GM12865 (cell line): ENCODE measurements at regions not wholly inside any gene's neighbourhood (a gene's known extent, or its start where the extent isn't known, plus 50 kb on each side); places are given as distances from the start of the nearest gene placed in this dataset.
"Not testable (repeated sequence)": the region's sequence is repeated elsewhere in the genome, so short reads cannot be mapped to it uniquely, and the experiment has no call there.

Source experiments
- DNase-seq: peaks from one replicate; pipeline ENCODE4 v3.0.0; 2010; ENCODE audit warnings: low read depth
- H3K4me3 ChIP-seq: 2 replicates; pipeline ENCODE4 v1.5.1; 2011; ENCODE audit warnings: mild to moderate bottlenecking, low read depth, low read length, control low read depth
- TF ChIP-seq, protein P1 (sequence below): IDR thresholded peaks from 2 replicates; pipeline ENCODE4 v1.5.1; 2011; ENCODE audit warnings: low read length, control low read depth, low read depth, inconsistent platforms; ENCODE audit not compliant: insufficient read depth; ENCODE audit errors: missing control alignments

GRCh38 chr16:8137606-8138005 is 452.7 kb downstream of the TMEM114 start:
- no peak overlapping the region for H3K4me3 ChIP-seq
- TF ChIP-seq, protein P1, sequence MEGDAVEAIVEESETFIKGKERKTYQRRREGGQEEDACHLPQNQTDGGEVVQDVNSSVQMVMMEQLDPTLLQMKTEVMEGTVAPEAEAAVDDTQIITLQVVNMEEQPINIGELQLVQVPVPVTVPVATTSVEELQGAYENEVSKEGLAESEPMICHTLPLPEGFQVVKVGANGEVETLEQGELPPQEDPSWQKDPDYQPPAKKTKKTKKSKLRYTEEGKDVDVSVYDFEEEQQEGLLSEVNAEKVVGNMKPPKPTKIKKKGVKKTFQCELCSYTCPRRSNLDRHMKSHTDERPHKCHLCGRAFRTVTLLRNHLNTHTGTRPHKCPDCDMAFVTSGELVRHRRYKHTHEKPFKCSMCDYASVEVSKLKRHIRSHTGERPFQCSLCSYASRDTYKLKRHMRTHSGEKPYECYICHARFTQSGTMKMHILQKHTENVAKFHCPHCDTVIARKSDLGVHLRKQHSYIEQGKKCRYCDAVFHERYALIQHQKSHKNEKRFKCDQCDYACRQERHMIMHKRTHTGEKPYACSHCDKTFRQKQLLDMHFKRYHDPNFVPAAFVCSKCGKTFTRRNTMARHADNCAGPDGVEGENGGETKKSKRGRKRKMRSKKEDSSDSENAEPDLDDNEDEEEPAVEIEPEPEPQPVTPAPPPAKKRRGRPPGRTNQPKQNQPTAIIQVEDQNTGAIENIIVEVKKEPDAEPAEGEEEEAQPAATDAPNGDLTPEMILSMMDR = no peak
- no peak for DNase-seq

GRCh38 chr16:8130197-8130596 is 460.1 kb downstream of the TMEM114 start:
- TF ChIP-seq, protein P1 = no peak
- no peak for DNase-seq
- H3K4me3 ChIP-seq = no peak overlapping the region

DNA sequence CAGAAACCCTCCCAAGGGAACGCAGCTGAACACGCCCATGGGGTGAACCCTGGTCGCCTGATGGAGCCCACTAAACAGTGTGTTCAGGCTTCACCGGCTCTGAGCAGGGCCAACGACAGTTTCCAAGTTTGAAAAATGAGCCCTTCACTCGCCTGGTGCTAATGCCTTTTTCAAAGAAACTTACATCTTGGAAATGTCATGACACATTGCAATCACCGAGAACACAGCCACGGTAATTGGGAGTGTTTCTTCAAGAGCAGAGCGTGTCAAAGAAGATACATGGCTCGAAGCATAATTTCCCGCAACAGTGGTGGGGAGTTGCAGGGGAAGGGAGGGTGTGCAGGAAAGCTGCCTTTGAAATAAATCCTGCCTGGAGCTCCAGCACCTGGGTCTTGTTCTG is 463.2 kb downstream of the TMEM114 start:
- DNase-seq = no peak
- H3K4me3 ChIP-seq = no peak overlapping the region
- TF ChIP-seq, protein P1 = no peak

- H3K4me3 ChIP-seq = no peak overlapping the region
- TF ChIP-seq, protein P1 = no peak
- DNase-seq = no peak
These were observed 464.0 kb downstream of the TMEM114 start for GRCh38 chr16:8126313-8126712.

GRCh38 chr16:8120001-8120400 is 470.3 kb downstream of the TMEM114 start:
- H3K4me3 ChIP-seq = no peak overlapping the region
- no peak for DNase-seq
- TF ChIP-seq, protein P1 = no peak

- H3K4me3 ChIP-seq = no peak overlapping the region
- no peak for DNase-seq
- TF ChIP-seq, protein P1 = no peak
These were observed 474.5 kb downstream of the TMEM114 start for GRCh38 chr16:8115814-8116213.

DNA sequence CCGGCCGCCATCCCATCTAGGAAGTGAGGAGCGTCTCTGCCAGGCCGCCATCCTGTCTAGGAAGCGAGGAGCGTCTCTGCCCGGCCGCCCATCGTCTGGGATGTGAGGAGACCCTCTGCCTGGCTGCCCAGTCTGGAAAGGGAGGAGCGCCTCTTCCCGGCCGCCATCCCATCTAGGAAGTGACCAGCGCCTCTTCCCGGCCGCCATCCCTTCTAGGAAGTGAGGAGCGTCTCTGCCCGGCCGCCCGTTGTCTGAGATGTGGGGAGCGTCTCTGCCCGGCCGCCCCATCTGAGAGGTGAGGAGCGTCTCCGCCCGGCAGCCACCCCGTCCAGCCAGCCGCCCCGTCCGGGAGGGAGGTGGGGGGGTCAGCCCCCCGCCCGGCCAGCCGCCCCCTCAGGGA is 475.4 kb downstream of the TMEM114 start:
- DNase-seq, H3K4me3 ChIP-seq: not testable (repeated sequence)
